ENCODE measurements at regions not wholly inside any gene's neighbourhood (a gene's known extent, or its start where the extent isn't known, plus 50 kb on each side); places are given as distances from the start of the nearest gene placed in this dataset.

GRCh38 chr15:69939513-69940440 is 157.9 kb downstream of the TLE3 start:
- TF ChIP-seq EZH2 (IDR thresholded peaks at IDR 0.05; ENCODE audit: borderline replicate concordance, low read length), result no peak
- no peak for TF ChIP-seq CTCF (IDR thresholded peaks at IDR 0.05; ENCODE audit: low read length)
